ENCODE measurements at regions not wholly inside any gene's neighbourhood (a gene's known extent, or its start where the extent isn't known, plus 50 kb on each side); places are given as distances from the start of the nearest gene placed in this dataset.

- no peak for DNase-seq (ENCODE audit: low read depth in 2 of 2)
Measured at GRCh38 chr19:34104557-34104956, 67.7 kb upstream of the LSM14A start.

- no peak for DNase-seq (ENCODE audit: low read depth in 2 of 2)
Measured at GRCh38 chr19:34109596-34109995, 62.7 kb upstream of the LSM14A start.

GRCh38 chr19:34118879-34119748 is 53.2 kb upstream of the LSM14A start:
- no peak for DNase-seq (ENCODE audit: low read depth in 2 of 2)

GRCh38 chr19:34120141-34120540 is 52.2 kb upstream of the LSM14A start:
- DNase-seq (ENCODE audit: low read depth in 2 of 2) = no peak

- DNase-seq (ENCODE audit: low read depth in 2 of 2) = no peak
Measured at GRCh38 chr19:34120846-34121639, 51.3 kb upstream of the LSM14A start.
